AG10803 (cell line): ENCODE measurements at regions not wholly inside any gene's neighbourhood (a gene's known extent, or its start where the extent isn't known, plus 50 kb on each side); places are given as distances from the start of the nearest gene placed in this dataset.

Source experiments
- DNase-seq: peaks from one replicate; pipeline ENCODE4 v3.0.0; 2010; ENCODE audit warnings: low read depth
- H3K4me3 ChIP-seq: 2 replicates; pipeline ENCODE4 v1.5.1; 2011; ENCODE audit warnings: mild to moderate bottlenecking, low read length, control low read depth
- CTCF ChIP-seq: conservative IDR thresholded peaks from 2 replicates; pipeline ENCODE4 v1.5.1; 2011; ENCODE audit warnings: mild to moderate bottlenecking, low read length, control low read depth, inconsistent platforms

GRCh38 chr6:170083236-170084051 lies 207.4 kb downstream of the DLL1 start:
- no peak overlapping the region for H3K4me3 ChIP-seq
- no peak for DNase-seq
- no peak for TF ChIP-seq CTCF

GRCh38 chr6:170082531-170083187 lies 208.2 kb downstream of the DLL1 start:
- no peak for DNase-seq
- TF ChIP-seq CTCF: no peak
- H3K4me3 ChIP-seq: no peak overlapping the region

- TF ChIP-seq CTCF: no peak
- H3K4me3 ChIP-seq: no peak overlapping the region
- no peak for DNase-seq
Measured at GRCh38 chr6:170082067-170082466, 208.8 kb downstream of the DLL1 start.

GRCh38 chr6:170081556-170081955 lies 209.3 kb downstream of the DLL1 start:
- no peak for TF ChIP-seq CTCF
- DNase-seq: no peak
- H3K4me3 ChIP-seq: no peak overlapping the region

- TF ChIP-seq CTCF: no peak
- no peak for DNase-seq
- H3K4me3 ChIP-seq: no peak overlapping the region
Measured at GRCh38 chr6:170080828-170081371, 210.0 kb downstream of the DLL1 start.

GRCh38 chr6:170080169-170080827 lies 210.6 kb downstream of the DLL1 start:
- no peak overlapping the region for H3K4me3 ChIP-seq
- DNase-seq: no peak
- TF ChIP-seq CTCF: no peak
